Neural progenitor cell (in vitro differentiated cells): ENCODE measurements at regions not wholly inside any gene's neighbourhood (a gene's known extent, or its start where the extent isn't known, plus 50 kb on each side); places are given as distances from the start of the nearest gene placed in this dataset.

Experiments
- DNase-seq: peaks from one replicate; pipeline ENCODE4 v3.0.0-alpha.2; 2016; ENCODE audit warnings: low spot score
- H2AFZ ChIP-seq: fragments of 200-600 bp; sonication (generic); replicated peaks from 2 replicates; pipeline ENCODE4 v1.6.1; 2016; ENCODE audit warnings: antibody characterized with exemption
- H3F3A ChIP-seq: fragments of 200-600 bp; sonication (generic); 2 replicates; pipeline ENCODE4 v1.6.1; 2016; ENCODE audit warnings: antibody characterized with exemption, low read depth
- H3K27ac ChIP-seq: fragments of 200-600 bp; sonication (generic); 2 replicates; pipeline ENCODE4 v1.5.1; 2016; ENCODE audit warnings: mild to moderate bottlenecking
- H3K27me3 ChIP-seq: fragments of 200-600 bp; sonication (generic); 2 replicates; pipeline ENCODE4 v1.6.1; 2016; ENCODE audit warnings: mild to moderate bottlenecking, moderate library complexity
- H3K36me3 ChIP-seq: fragments of 200-600 bp; sonication (generic); 2 replicates; pipeline ENCODE4 v1.5.1; 2016
- H3K4me1 ChIP-seq: fragments of 200-600 bp; sonication (generic); 2 replicates; pipeline ENCODE4 v1.6.1; 2016; ENCODE audit warnings: mixed run types
- H3K4me2 ChIP-seq: fragments of 200-600 bp; sonication (generic); 2 replicates; pipeline ENCODE4 v1.6.1; 2016
- H3K4me3 ChIP-seq: fragments of 200-600 bp; sonication (generic); 2 replicates; pipeline ENCODE4 v1.5.1; 2016
- H3K79me2 ChIP-seq: fragments of 200-600 bp; sonication (generic); 2 replicates; pipeline ENCODE4 v1.6.1; 2016; ENCODE audit warnings: low read depth
- H3K9ac ChIP-seq: fragments of 200-600 bp; sonication (generic); 2 replicates; pipeline ENCODE4 v1.6.1; 2016
- H3K9me3 ChIP-seq: fragments of 200-600 bp; sonication (generic); 2 replicates; pipeline ENCODE4 v1.5.1; 2016; ENCODE audit warnings: low read depth
- H4K20me1 ChIP-seq: fragments of 200-600 bp; sonication (generic); 2 replicates; pipeline ENCODE4 v1.6.1; 2016; ENCODE audit warnings: low read depth
- H3K27ac Mint-ChIP-seq: 3 replicates; pipeline ENCODE4 v1.8.0; 2021; ENCODE audit warnings: mixed read lengths
- H3K27me3 Mint-ChIP-seq: 2 replicates; pipeline ENCODE4 v1.8.0; 2022; ENCODE audit warnings: low read depth, mild to moderate bottlenecking, inconsistent platforms, moderate library complexity, mixed read lengths; ENCODE audit not compliant: insufficient read depth
- H3K36me3 Mint-ChIP-seq: 3 replicates; pipeline ENCODE4 v1.8.0; 2021; ENCODE audit warnings: mixed read lengths
- H3K4me1 Mint-ChIP-seq: 3 replicates; pipeline ENCODE4 v1.8.0; 2021; ENCODE audit warnings: mixed read lengths
- H3K4me3 Mint-ChIP-seq: 3 replicates; pipeline ENCODE4 v1.8.0; 2021; ENCODE audit warnings: mild to moderate bottlenecking, moderate library complexity, mixed read lengths
- H3K9me3 Mint-ChIP-seq: 3 replicates; pipeline ENCODE4 v1.8.0; 2020; ENCODE audit warnings: mixed read lengths
- EZH2 ChIP-seq: fragments of 200-600 bp; sonication (generic); IDR thresholded peaks from 2 replicates; pipeline ENCODE4 v1.6.1; 2017; ENCODE audit warnings: antibody characterized with exemption, mild to moderate bottlenecking, moderate library complexity
- EZH2phosphoT487 ChIP-seq: fragments of 200-600 bp; sonication (generic); IDR thresholded peaks from 2 replicates; pipeline ENCODE4 v1.6.1; 2017; ENCODE audit warnings: antibody characterized with exemption
- TF ChIP-seq, protein P1 (sequence below): fragments of 200-600 bp; sonication (generic); IDR thresholded peaks from 2 replicates; pipeline ENCODE4 v1.5.1; 2017; ENCODE audit warnings: antibody characterized with exemption, mild to moderate bottlenecking

DNA sequence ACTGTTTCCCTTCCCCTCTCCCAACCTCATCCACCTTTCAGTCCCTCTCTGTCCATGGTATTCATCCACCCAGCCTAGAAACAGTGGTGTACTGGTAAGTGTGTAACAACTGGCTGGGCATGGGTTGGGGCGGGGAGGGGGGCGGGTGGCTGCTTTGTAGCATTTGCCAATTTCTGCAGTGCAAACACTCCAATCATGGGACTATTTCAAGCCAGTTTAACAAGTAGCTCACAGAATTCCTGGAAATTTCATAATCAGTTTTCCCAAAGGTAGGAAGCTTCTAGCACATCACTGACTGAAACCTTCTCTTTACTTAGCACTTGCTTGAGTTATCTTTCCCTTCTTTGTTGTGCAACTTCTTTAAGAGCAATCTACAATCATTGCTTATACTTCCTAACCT is 100.8 kb upstream of the WASF3 start:
- no peaks in the 10 kb centered on the region for H3K9me3 Mint-ChIP-seq
- TF ChIP-seq EZH2phosphoT487 (no peak), EZH2 (no peak)
- TF ChIP-seq, protein P1, sequence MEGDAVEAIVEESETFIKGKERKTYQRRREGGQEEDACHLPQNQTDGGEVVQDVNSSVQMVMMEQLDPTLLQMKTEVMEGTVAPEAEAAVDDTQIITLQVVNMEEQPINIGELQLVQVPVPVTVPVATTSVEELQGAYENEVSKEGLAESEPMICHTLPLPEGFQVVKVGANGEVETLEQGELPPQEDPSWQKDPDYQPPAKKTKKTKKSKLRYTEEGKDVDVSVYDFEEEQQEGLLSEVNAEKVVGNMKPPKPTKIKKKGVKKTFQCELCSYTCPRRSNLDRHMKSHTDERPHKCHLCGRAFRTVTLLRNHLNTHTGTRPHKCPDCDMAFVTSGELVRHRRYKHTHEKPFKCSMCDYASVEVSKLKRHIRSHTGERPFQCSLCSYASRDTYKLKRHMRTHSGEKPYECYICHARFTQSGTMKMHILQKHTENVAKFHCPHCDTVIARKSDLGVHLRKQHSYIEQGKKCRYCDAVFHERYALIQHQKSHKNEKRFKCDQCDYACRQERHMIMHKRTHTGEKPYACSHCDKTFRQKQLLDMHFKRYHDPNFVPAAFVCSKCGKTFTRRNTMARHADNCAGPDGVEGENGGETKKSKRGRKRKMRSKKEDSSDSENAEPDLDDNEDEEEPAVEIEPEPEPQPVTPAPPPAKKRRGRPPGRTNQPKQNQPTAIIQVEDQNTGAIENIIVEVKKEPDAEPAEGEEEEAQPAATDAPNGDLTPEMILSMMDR: no peak
- Histone ChIP-seq H3K79me2 (no peaks in the 10 kb centered on the region), H3K9me3 (no peaks in the 10 kb centered on the region), H3K27me3 (peaks cover 4% of the 10 kb centered on the region), H3K4me2 (no peak overlapping the region), H3F3A (no peaks in the 10 kb centered on the region), H3K4me3 (no peak overlapping the region), H3K27ac (no peak overlapping the region), H3K9ac (no peak overlapping the region), H2AFZ (no peak overlapping the region), H3K4me1 (no peaks in the 10 kb centered on the region), H4K20me1 (no peaks in the 10 kb centered on the region), H3K36me3 (no peaks in the 10 kb centered on the region)
- H3K4me1 Mint-ChIP-seq: no peaks in the 10 kb centered on the region
- DNase-seq: no peak
- no peak overlapping the region for H3K27ac Mint-ChIP-seq
- H3K36me3 Mint-ChIP-seq: no peaks in the 10 kb centered on the region
- H3K27me3 Mint-ChIP-seq: no peaks in the 10 kb centered on the region
- H3K4me3 Mint-ChIP-seq: no peak overlapping the region

DNA sequence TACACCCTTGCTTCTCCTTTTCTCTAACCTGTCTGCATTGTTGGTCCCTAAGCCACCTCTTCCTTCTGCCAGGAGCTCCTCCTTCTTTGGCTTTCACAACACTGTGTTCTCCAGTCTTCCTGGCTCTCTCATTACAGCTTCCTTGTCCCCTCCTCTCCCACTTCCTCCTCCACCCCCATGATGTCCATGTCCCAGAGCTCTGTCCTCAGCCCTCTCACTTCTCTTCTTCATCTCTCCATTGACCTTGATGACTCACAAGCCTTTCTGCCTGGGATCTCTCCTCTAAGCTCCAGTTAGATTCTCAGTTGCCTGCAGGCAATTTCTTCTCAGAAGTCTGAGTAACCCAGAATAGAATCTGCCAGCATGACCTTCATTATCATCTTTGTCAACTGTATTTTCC is 100.3 kb upstream of the WASF3 start:
- H3K9me3 Mint-ChIP-seq: no peaks in the 10 kb centered on the region
- peaks cover 3% of the 10 kb centered on the region for H3K27me3 Mint-ChIP-seq
- no peaks in the 10 kb centered on the region for H3K4me1 Mint-ChIP-seq
- Histone ChIP-seq H3K27me3 (peaks cover 4% of the 10 kb centered on the region), H3K36me3 (no peaks in the 10 kb centered on the region), H3K4me3 (no peak overlapping the region), H4K20me1 (no peaks in the 10 kb centered on the region), H3K4me2 (no peak overlapping the region), H3K27ac (no peak overlapping the region), H3K79me2 (no peaks in the 10 kb centered on the region), H3K9ac (no peak overlapping the region), H3F3A (no peaks in the 10 kb centered on the region), H2AFZ (no peak overlapping the region), H3K4me1 (no peaks in the 10 kb centered on the region), H3K9me3 (no peaks in the 10 kb centered on the region)
- no peak overlapping the region for H3K27ac Mint-ChIP-seq
- TF ChIP-seq EZH2 (no peak), EZH2phosphoT487 (no peak)
- TF ChIP-seq, protein P1: no peak
- H3K4me3 Mint-ChIP-seq: no peak overlapping the region
- DNase-seq: no peak
- no peaks in the 10 kb centered on the region for H3K36me3 Mint-ChIP-seq

DNA sequence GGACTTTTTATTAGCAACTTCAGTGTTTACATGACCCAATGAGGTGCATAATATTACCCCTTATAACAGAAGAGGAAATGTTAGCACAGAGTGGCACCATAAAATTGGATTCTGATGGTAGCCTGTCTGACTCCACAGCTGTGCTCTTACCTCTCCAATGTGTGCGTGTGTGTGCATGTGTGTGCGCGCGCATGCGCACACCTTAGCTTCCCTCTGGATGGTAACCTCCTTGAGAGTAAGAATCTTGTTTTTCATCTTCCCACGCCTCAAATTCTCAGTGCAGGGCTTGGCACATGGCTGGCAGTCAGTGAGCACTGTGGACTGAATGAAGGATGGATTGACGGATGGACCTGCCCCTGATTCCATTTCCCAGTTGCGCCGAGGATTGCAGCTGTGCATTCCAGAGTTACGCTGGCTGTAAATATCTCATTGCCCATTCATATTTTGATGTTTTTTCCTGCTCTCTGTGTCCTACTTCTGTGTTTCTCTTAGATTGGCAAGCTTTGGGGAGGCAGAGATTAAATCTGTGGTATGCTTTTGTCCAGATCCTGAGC is 99.2 kb upstream of the WASF3 start:
- H3K4me3 Mint-ChIP-seq: no peak overlapping the region
- H3K79me2 ChIP-seq: no peaks in the 10 kb centered on the region
- no peak overlapping the region for H3K27ac ChIP-seq
- no peaks in the 10 kb centered on the region for H3K4me1 ChIP-seq
- H3K4me2 ChIP-seq: no peak overlapping the region
- no peak overlapping the region for H3K27ac Mint-ChIP-seq
- no peak overlapping the region for H3K9ac ChIP-seq
- H3F3A ChIP-seq: no peaks in the 10 kb centered on the region
- no peak for DNase-seq
- H3K4me1 Mint-ChIP-seq: no peaks in the 10 kb centered on the region
- H3K36me3 ChIP-seq: no peaks in the 10 kb centered on the region
- TF ChIP-seq EZH2phosphoT487 (no peak), EZH2 (no peak)
- TF ChIP-seq, protein P1: no peak
- H3K36me3 Mint-ChIP-seq: no peaks in the 10 kb centered on the region
- H4K20me1 ChIP-seq: no peaks in the 10 kb centered on the region
- H3K9me3 Mint-ChIP-seq: no peaks in the 10 kb centered on the region
- H3K27me3 Mint-ChIP-seq: peaks cover 4% of the 10 kb centered on the region
- H3K27me3 ChIP-seq: peaks cover 4% of the 10 kb centered on the region
- no peak overlapping the region for H2AFZ ChIP-seq
- H3K9me3 ChIP-seq: no peaks in the 10 kb centered on the region
- H3K4me3 ChIP-seq: no peak overlapping the region
